Panc1 (cell line): ENCODE measurements at regions not wholly inside any gene's neighbourhood (a gene's known extent, or its start where the extent isn't known, plus 50 kb on each side); places are given as distances from the start of the nearest gene placed in this dataset.

Experiments
- ATAC-seq: fragments of 200-7000 bp; cut with Tn5 transposase; 2 replicates; pipeline ENCODE4 v1.9.1; 2020; ENCODE audit warnings: mild to moderate bottlenecking, moderate library complexity
- BruUV-seq: library from RNA; stranded (reverse); fragments of 400-500 nt; replicated peaks from 2 replicates; lab custom pipeline; 2021; lab: Mats Ljungman, UMichigan
- CTCF ChIA-PET: fragments of 300-600 bp; sonication (Branson Sonifier 250); formaldehyde crosslinking; loops from one replicate; lab custom pipeline; 2022; ENCODE audit warnings: antibody characterized with exemption; lab: Charles Lee
- POLR2A ChIA-PET: fragments of 300-600 bp; sonication (Branson Sonifier 250); formaldehyde crosslinking; loops from one replicate; lab custom pipeline; 2022; ENCODE audit warnings: antibody characterized with exemption; lab: Charles Lee
- DNase-seq: peaks from one replicate; pipeline ENCODE4 v3.0.0-alpha.2; 2010; ENCODE audit warnings: low read depth, low spot score
- H3K27ac ChIP-seq: 2 replicates; pipeline ENCODE4 v1.5.1; 2011; ENCODE audit warnings: mild to moderate bottlenecking, low read length, inconsistent platforms
- H3K27me3 ChIP-seq: fragments of 200-500 bp; sonication (Bioruptor generic); 2 replicates; pipeline ENCODE4 v1.6.0; 2014; ENCODE audit warnings: low read length, inconsistent platforms; ENCODE audit not compliant: control insufficient read depth, insufficient read depth
- H3K36me3 ChIP-seq: fragments of 200-500 bp; sonication (Bioruptor generic); 2 replicates; pipeline ENCODE4 v1.5.1; 2014; ENCODE audit warnings: inconsistent platforms, mild to moderate bottlenecking, low read length, moderate library complexity; ENCODE audit not compliant: control insufficient read depth, insufficient read depth
- H3K4me1 ChIP-seq: 2 replicates; pipeline ENCODE4 v1.5.1; 2011; ENCODE audit warnings: inconsistent platforms, mild to moderate bottlenecking, low read length, moderate library complexity; ENCODE audit not compliant: control insufficient read depth, insufficient read depth
- H3K4me3 ChIP-seq, 2 experiments: 2 replicates each; pipeline ENCODE4 v1.5.1; 2011 to 2012; ENCODE audit warnings: low read depth in 2 of 2, low read length in 2 of 2, mild to moderate bottlenecking in 2 of 2, inconsistent platforms in 1 of 2, moderate library complexity in 1 of 2
- H3K9me3 ChIP-seq: fragments of 200-500 bp; sonication (Bioruptor generic); 2 replicates; pipeline ENCODE4 v1.5.1; 2014; ENCODE audit warnings: low read depth, mild to moderate bottlenecking, inconsistent platforms, low read length, moderate library complexity; ENCODE audit not compliant: control insufficient read depth, insufficient read depth
- CTCF ChIP-seq: fragments of 450-650 bp; IDR thresholded peaks from 2 replicates; pipeline ENCODE4 v1.5.1; 2017; ENCODE audit warnings: mild to moderate bottlenecking
- POLR2AphosphoS5 ChIP-seq: IDR thresholded peaks from 2 replicates; pipeline ENCODE4 v1.6.1; 2012; ENCODE audit warnings: mild to moderate bottlenecking, low read depth, low read length, moderate library complexity
- REST ChIP-seq, 2 experiments: IDR thresholded peaks; 2 replicates each; pipeline ENCODE4 v1.6.1; 2011 to 2012; ENCODE audit warnings: low read depth in 2 of 2, control low read depth in 1 of 2, low read length in 1 of 2, mild to moderate bottlenecking in 1 of 2, moderate library complexity in 1 of 2; ENCODE audit not compliant: insufficient read depth in 1 of 2
- SIN3A ChIP-seq: IDR thresholded peaks from 2 replicates; pipeline ENCODE4 v1.6.1; 2012; ENCODE audit warnings: low read depth, mild to moderate bottlenecking, low read length, moderate library complexity, borderline replicate concordance; ENCODE audit not compliant: insufficient read depth
- TCF7L2 ChIP-seq: IDR thresholded peaks from 2 replicates; pipeline ENCODE4 v1.6.1; 2011; ENCODE audit warnings: mild to moderate bottlenecking, low read depth, low read length, inconsistent platforms
- in situ Hi-C: cut with HindIII; loops from 2 replicates; pipeline ENCODE4 v1.10.0; 2016; ENCODE audit warnings: low sequenced_read_pairs, low pct_unique_long_range_greater_than_20kb
- intact Hi-C: fragments of 100-400 bp; cut with micrococcal nuclease; formaldehyde crosslinking; loops from one replicate; pipeline ENCODE4 v1.10.0; 2022; ENCODE audit not compliant: unreplicated experiment

GRCh38 chr20:59473742-59474141, 130.6 kb upstream of the PHACTR3 start:
- no peak overlapping the region for H3K27ac ChIP-seq
- no peaks in the 10 kb centered on the region for H3K4me1 ChIP-seq
- ChIA-PET POLR2A (no interaction called here), CTCF (no interaction called here)
- intact Hi-C loops: no loop called here
- no peak overlapping the region for H3K4me3 ChIP-seq
- DNase-seq (no peak), ATAC-seq (no peak)
- no peaks in the 10 kb centered on the region for H3K9me3 ChIP-seq
- no peak for TF ChIP-seq CTCF
- TF ChIP-seq POLR2AphosphoS5: no peak
- no peak for TF ChIP-seq REST (IDR thresholded peaks at IDR 0.05; ENCODE audit: insufficient read depth in 1 of 2, low read depth in 2 of 2, low read length in 1 of 2)
- TF ChIP-seq SIN3A: no peak
- TF ChIP-seq TCF7L2: no peak
- no TSS peak for BruUV-seq
- H3K36me3 ChIP-seq: no peaks in the 10 kb centered on the region
- peaks cover 3% of the 10 kb centered on the region; the same call in 1 of the 2 replicates for H3K27me3 ChIP-seq
- in situ Hi-C loops: no loop called here

- ChIA-PET POLR2A (no interaction called here), CTCF (no interaction called here)
- TF ChIP-seq CTCF: no peak
- no peaks in the 10 kb centered on the region for H3K4me1 ChIP-seq
- peaks cover 17% of the 10 kb centered on the region for H3K27me3 ChIP-seq
- no peaks in the 10 kb centered on the region for H3K9me3 ChIP-seq
- no TSS peak for BruUV-seq
- H3K36me3 ChIP-seq: no peaks in the 10 kb centered on the region
- no peak for ATAC-seq
- H3K4me3 ChIP-seq: no peak overlapping the region
- DNase-seq: no peak
- H3K27ac ChIP-seq: no peak overlapping the region
- intact Hi-C loops: no loop called here
- in situ Hi-C loops: no loop called here
Observed at GRCh38 chr20:59481067-59481466, 123.3 kb upstream of the PHACTR3 start.
